Neural crest cell (in vitro differentiated cells): ENCODE measurements at regions not wholly inside any gene's neighbourhood (a gene's known extent, or its start where the extent isn't known, plus 50 kb on each side); places are given as distances from the start of the nearest gene placed in this dataset.

Experiments
- DNase-seq: peaks from one replicate; pipeline ENCODE4 v3.0.0; 2021; ENCODE audit warnings: low read depth, mixed read lengths, low spot score
- H3K27ac Mint-ChIP-seq: one replicate; pipeline ENCODE4 v1.8.0; 2021; ENCODE audit warnings: mild to moderate bottlenecking, mixed read lengths; ENCODE audit not compliant: unreplicated experiment
- H3K27me3 Mint-ChIP-seq: 2 replicates; pipeline ENCODE4 v1.8.0; 2021; ENCODE audit warnings: low read depth, mild to moderate bottlenecking, mixed read lengths
- H3K36me3 Mint-ChIP-seq: 2 replicates; pipeline ENCODE4 v1.8.0; 2021; ENCODE audit warnings: low read depth, mild to moderate bottlenecking, mixed read lengths
- H3K4me1 Mint-ChIP-seq: 2 replicates; pipeline ENCODE4 v1.8.0; 2021; ENCODE audit warnings: mixed read lengths
- H3K4me3 Mint-ChIP-seq: one replicate; pipeline ENCODE4 v1.8.0; 2021; ENCODE audit warnings: mild to moderate bottlenecking, mixed read lengths
- H3K9me3 Mint-ChIP-seq: 2 replicates; pipeline ENCODE4 v1.8.0; 2021; ENCODE audit warnings: mixed read lengths
- CTCF ChIP-seq: fragments of 200-600 bp; sonication (generic); conservative IDR thresholded peaks from 2 replicates; pipeline ENCODE4 v1.5.0; 2021; ENCODE audit warnings: antibody characterized with exemption, mild to moderate bottlenecking

GRCh38 chr10:8595140-8595539 is 540.7 kb downstream of the GATA3 start:
- no peak for TF ChIP-seq CTCF
- Mint-ChIP-seq H3K36me3 (no peaks in the 10 kb centered on the region), H3K4me3 (no peak overlapping the region), H3K27me3 (peaks cover 5% of the 10 kb centered on the region), H3K27ac (no peak overlapping the region), H3K9me3 (peaks cover 2% of the 10 kb centered on the region), H3K4me1 (peaks cover 6% of the 10 kb centered on the region)
- no peak for DNase-seq

- Mint-ChIP-seq H3K27ac (no peak overlapping the region), H3K9me3 (peaks cover 2% of the 10 kb centered on the region), H3K4me1 (peaks cover 6% of the 10 kb centered on the region), H3K36me3 (no peaks in the 10 kb centered on the region), H3K4me3 (no peak overlapping the region), H3K27me3 (peaks cover 2% of the 10 kb centered on the region)
- TF ChIP-seq CTCF = no peak
- no peak for DNase-seq
These were observed 542.5 kb downstream of the GATA3 start for GRCh38 chr10:8596929-8597472.

- no peak overlapping the region for H3K4me3 Mint-ChIP-seq
- peaks cover 2% of the 10 kb centered on the region for H3K27me3 Mint-ChIP-seq
- peaks cover 3% of the 10 kb centered on the region for H3K36me3 Mint-ChIP-seq
- DNase-seq = no peak
- H3K27ac Mint-ChIP-seq = no peak overlapping the region
- H3K9me3 Mint-ChIP-seq = peaks cover 3% of the 10 kb centered on the region
- no peak for TF ChIP-seq CTCF
- no peaks in the 10 kb centered on the region for H3K4me1 Mint-ChIP-seq
These were observed 545.7 kb downstream of the GATA3 start for GRCh38 chr10:8600192-8600591.

GRCh38 chr10:8602821-8603220 is 548.3 kb downstream of the GATA3 start:
- no peak overlapping the region for H3K4me3 Mint-ChIP-seq
- no peak for TF ChIP-seq CTCF
- H3K4me1 Mint-ChIP-seq = no peaks in the 10 kb centered on the region
- peaks cover 3% of the 10 kb centered on the region for H3K36me3 Mint-ChIP-seq
- H3K27ac Mint-ChIP-seq = no peak overlapping the region
- peaks cover 8% of the 10 kb centered on the region for H3K9me3 Mint-ChIP-seq
- no peak for DNase-seq
- peaks cover 2% of the 10 kb centered on the region for H3K27me3 Mint-ChIP-seq

- no peaks in the 10 kb centered on the region for H3K4me1 Mint-ChIP-seq
- no peaks in the 10 kb centered on the region for H3K36me3 Mint-ChIP-seq
- peaks cover under 1% of the 10 kb centered on the region for H3K9me3 Mint-ChIP-seq
These were observed 559.6 kb downstream of the GATA3 start for GRCh38 chr10:8614054-8614565.

More at GRCh38 chr10:8614054-8614565, 559.6 kb downstream of the GATA3 start:
- no peak overlapping the region for H3K27ac Mint-ChIP-seq
- H3K27me3 Mint-ChIP-seq = peaks cover 3% of the 10 kb centered on the region
- no peak overlapping the region for H3K4me3 Mint-ChIP-seq
- DNase-seq = no peak
- TF ChIP-seq CTCF = no peak
